Astrocyte (in vitro differentiated cells and primary cell): ENCODE measurements at regions not wholly inside any gene's neighbourhood (a gene's known extent, or its start where the extent isn't known, plus 50 kb on each side); places are given as distances from the start of the nearest gene placed in this dataset.
"Not testable (repeated sequence)": the region's sequence is repeated elsewhere in the genome, so short reads cannot be mapped to it uniquely, and the experiment has no call there.

ENCODE experiments used
- EZH2 ChIP-seq: IDR thresholded peaks from 2 replicates; pipeline ENCODE4 v1.6.1; 2012; ENCODE audit warnings: mild to moderate bottlenecking, low read length, inconsistent platforms; ENCODE audit not compliant: insufficient read depth
- TF ChIP-seq, protein P1 (sequence below): IDR thresholded peaks from 2 replicates; pipeline ENCODE4 v1.5.1; 2011; ENCODE audit warnings: low read depth, mild to moderate bottlenecking, inconsistent platforms, low read length, moderate library complexity; ENCODE audit not compliant: insufficient read depth

DNA sequence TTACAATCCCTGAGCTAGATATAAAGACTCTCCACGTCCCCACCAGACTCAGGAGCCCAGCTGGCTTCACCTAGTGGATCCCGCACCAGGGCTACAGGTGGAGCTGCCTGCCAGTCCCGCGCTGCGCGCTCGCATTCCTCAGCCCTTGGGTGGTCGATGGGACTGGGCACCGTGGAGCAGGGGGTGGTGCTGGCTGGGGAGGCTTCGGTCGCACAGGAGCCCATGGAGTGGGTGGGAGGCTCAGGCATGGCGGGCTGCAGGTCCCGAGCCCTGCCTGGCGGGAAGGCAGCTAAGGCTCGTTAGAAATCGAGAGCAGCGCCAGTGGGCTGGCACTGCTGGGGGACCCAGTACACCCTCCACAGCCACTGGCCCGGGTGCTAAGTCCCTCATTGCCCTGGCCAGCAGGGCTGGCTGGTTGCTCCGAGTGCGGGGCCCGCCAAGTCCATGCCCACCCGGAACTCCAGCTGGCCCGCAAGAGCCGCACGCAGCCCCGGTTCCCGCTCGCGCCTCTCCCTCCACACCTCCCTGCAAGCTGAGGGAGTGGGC lies 423.7 kb downstream of the OLFM4 start:
- TF ChIP-seq EZH2: not testable (repeated sequence)
- TF ChIP-seq, protein P1, sequence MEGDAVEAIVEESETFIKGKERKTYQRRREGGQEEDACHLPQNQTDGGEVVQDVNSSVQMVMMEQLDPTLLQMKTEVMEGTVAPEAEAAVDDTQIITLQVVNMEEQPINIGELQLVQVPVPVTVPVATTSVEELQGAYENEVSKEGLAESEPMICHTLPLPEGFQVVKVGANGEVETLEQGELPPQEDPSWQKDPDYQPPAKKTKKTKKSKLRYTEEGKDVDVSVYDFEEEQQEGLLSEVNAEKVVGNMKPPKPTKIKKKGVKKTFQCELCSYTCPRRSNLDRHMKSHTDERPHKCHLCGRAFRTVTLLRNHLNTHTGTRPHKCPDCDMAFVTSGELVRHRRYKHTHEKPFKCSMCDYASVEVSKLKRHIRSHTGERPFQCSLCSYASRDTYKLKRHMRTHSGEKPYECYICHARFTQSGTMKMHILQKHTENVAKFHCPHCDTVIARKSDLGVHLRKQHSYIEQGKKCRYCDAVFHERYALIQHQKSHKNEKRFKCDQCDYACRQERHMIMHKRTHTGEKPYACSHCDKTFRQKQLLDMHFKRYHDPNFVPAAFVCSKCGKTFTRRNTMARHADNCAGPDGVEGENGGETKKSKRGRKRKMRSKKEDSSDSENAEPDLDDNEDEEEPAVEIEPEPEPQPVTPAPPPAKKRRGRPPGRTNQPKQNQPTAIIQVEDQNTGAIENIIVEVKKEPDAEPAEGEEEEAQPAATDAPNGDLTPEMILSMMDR: not testable (repeated sequence)
